ENCODE measurements at regions not wholly inside any gene's neighbourhood (a gene's known extent, or its start where the extent isn't known, plus 50 kb on each side); places are given as distances from the start of the nearest gene placed in this dataset.

GRCh38 chr21:39062196-39062595 lies 121.1 kb downstream of the PSMG1 start:
- no peaks in the 10 kb centered on the region for H3K4me1 ChIP-seq (ENCODE audit: insufficient read depth, low read length)
- no peak overlapping the region for H3K4me3 Mint-ChIP-seq
- no peak overlapping the region for H2BK5ac ChIP-seq (ENCODE audit: insufficient read length, low read length)
- H3K27ac Mint-ChIP-seq = no peak overlapping the region
- H3K79me2 ChIP-seq (ENCODE audit: insufficient read depth, low read length) = no peaks in the 10 kb centered on the region
- H3K27me3 ChIP-seq (ENCODE audit: insufficient read depth, low read length) = no peaks in the 10 kb centered on the region
- no peaks in the 10 kb centered on the region for H3K9me3 ChIP-seq (ENCODE audit: control insufficient read depth, low read depth, low read length)
- no peaks in the 10 kb centered on the region for H3K23me2 ChIP-seq (ENCODE audit: insufficient read length, low read depth, low read length, poor library complexity, severe bottlenecking)
- H3K18ac ChIP-seq (ENCODE audit: insufficient read length, low read depth, low read length) = no peak overlapping the region
- no peak overlapping the region for H3K4me2 ChIP-seq (ENCODE audit: insufficient read depth, insufficient read length, low read length)
- H3K79me1 ChIP-seq (ENCODE audit: insufficient read depth, low read depth, low read length, poor library complexity, severe bottlenecking) = no peaks in the 10 kb centered on the region
- H3K4me1 Mint-ChIP-seq = peaks cover 2 to 6% of the 10 kb centered on the region in 2 experiments; a peak in 3 of 4 replicates
- H3T11ph ChIP-seq (ENCODE audit: low read length) = no peak overlapping the region
- no peak overlapping the region; the same call in 1 of the 2 replicates for H3K14ac ChIP-seq (ENCODE audit: insufficient read depth, low read length)
- no peak overlapping the region for H2BK20ac ChIP-seq (ENCODE audit: low read depth, low read length, poor library complexity, severe bottlenecking)
- no peak overlapping the region for H4K8ac ChIP-seq (replicated peaks; ENCODE audit: insufficient read length, low read depth, low read length)
- H3K23ac ChIP-seq (ENCODE audit: insufficient read length, low read depth, low read length) = no peak overlapping the region
- H3K9ac ChIP-seq (ENCODE audit: extremely low read depth, insufficient read length, low read length) = no peak overlapping the region
- H4K91ac ChIP-seq (ENCODE audit: insufficient read length, low read depth, low read length) = no peak overlapping the region
- DNase-seq = no peak
- WGBS (ENCODE audit: extremely low coverage, insufficient read length, low lambda C conversion rate) = no CpG with 5 or more reads among the region's 9 CpGs
- H2BK15ac ChIP-seq (ENCODE audit: low read depth, low read length) = no peak overlapping the region; the same call in 1 of the 2 replicates
- H2BK120ac ChIP-seq (ENCODE audit: low read depth, low read length, poor library complexity, severe bottlenecking) = no peak overlapping the region
- H4K20me1 ChIP-seq (ENCODE audit: control insufficient read depth, insufficient read depth, insufficient read length) = no peaks in the 10 kb centered on the region
- peaks cover 11 to 17% of the 10 kb centered on the region in 2 experiments for H3K9me3 Mint-ChIP-seq
- TF ChIP-seq CTCF (conservative IDR thresholded peaks at IDR 0.05) = no peak
- no peak overlapping the region for H3K27ac ChIP-seq (ENCODE audit: insufficient read length, low read depth, low read length)
- no peak overlapping the region for H4K5ac ChIP-seq (ENCODE audit: insufficient read length, low read depth, low read length)
- no peak overlapping the region for H2BK12ac ChIP-seq (ENCODE audit: insufficient read length, low read depth, low read length)
- H2AFZ ChIP-seq (ENCODE audit: low read length) = no peak overlapping the region
- no peak overlapping the region for H2AK5ac ChIP-seq (ENCODE audit: insufficient read length, low read length)
- H3K56ac ChIP-seq (ENCODE audit: insufficient read length, low read depth, low read length) = no peak overlapping the region
- H3K27me3 Mint-ChIP-seq (ENCODE audit: low read depth) = no peaks in the 10 kb centered on the region; the same call in 1 of the 2 replicates
- no peak overlapping the region for H3K4ac ChIP-seq (ENCODE audit: low read depth, low read length)
- peaks cover 4 to 13% (median 5%) of the 10 kb centered on the region in 3 experiments; a peak in 6 of 7 replicates for H3K36me3 Mint-ChIP-seq (ENCODE audit: insufficient read depth in 1 of 3, low read depth in 3 of 3)
